ENCODE measurements at regions not wholly inside any gene's neighbourhood (a gene's known extent, or its start where the extent isn't known, plus 50 kb on each side); places are given as distances from the start of the nearest gene placed in this dataset.

DNA sequence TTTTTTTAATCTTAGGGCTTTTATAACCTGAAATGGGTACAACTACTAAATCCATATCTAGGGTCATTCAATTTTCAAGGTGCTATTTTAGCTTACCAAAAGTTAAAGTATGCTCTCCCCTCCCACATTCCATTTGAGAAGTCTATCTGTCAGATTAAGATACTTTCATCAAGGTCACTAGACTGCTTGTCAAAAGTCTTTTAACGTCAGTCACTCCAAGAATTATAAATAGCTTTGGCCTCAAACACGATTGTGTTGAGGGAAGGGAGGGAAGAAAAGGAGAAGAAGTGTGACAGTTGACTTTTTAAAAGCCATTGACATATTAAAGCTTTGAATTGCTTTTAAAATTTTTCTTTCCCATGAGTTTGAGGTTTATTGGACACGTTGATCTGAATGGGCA lies 175.8 kb downstream of the PTGER3 start:
- H3K36me3 ChIP-seq (replicated peaks): no peaks in the 10 kb centered on the region
- no peak for DNase-seq
- H3K4me3 ChIP-seq (ENCODE audit: low read depth, low read length): no peak overlapping the region
- no peak overlapping the region for H3K27ac ChIP-seq
- no peak for TF ChIP-seq CTCF (IDR thresholded peaks at IDR 0.05; ENCODE audit: low read depth, low read length, missing control alignments)
- in situ Hi-C loops (cut with HindIII; ENCODE audit: low pct_ligation_motif_present, low sequenced_read_pairs): no loop called here
- no peaks in the 10 kb centered on the region for H3K27me3 ChIP-seq (replicated peaks)

- no peak overlapping the region for H3K4me3 ChIP-seq (ENCODE audit: low read depth, low read length)
- DNase-seq: no peak
- H3K27ac ChIP-seq: no peak overlapping the region
- no peaks in the 10 kb centered on the region for H3K36me3 ChIP-seq (replicated peaks)
- no peaks in the 10 kb centered on the region for H3K27me3 ChIP-seq (replicated peaks)
- no peak for TF ChIP-seq CTCF (IDR thresholded peaks at IDR 0.05; ENCODE audit: low read depth, low read length, missing control alignments)
- in situ Hi-C loops (cut with HindIII; ENCODE audit: low pct_ligation_motif_present, low sequenced_read_pairs): no loop called here
Observed at GRCh38 chr1:70874063-70874462, 173.6 kb downstream of the PTGER3 start.

DNA sequence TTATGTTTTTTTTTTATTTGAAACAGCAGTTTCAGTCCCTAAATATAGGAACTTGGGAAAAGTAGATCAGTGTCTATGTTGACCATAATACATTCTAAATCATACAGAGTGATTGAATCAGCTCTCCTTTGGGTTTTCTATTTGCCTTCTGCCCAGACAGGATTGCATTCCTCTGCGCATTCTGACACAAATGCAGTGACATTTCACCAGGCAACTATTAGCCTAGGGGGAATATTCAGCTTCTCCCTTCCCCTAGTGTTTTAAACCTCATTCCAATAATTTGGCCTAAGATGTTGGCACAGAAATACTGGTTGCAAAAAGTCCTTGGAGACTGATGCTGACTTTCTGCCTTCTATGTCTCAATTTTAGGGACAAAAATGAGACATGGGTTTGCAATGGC lies 172.8 kb downstream of the PTGER3 start:
- Histone ChIP-seq H3K27me3 (replicated peaks) (no peaks in the 10 kb centered on the region), H3K36me3 (replicated peaks) (no peaks in the 10 kb centered on the region), H3K27ac (no peak overlapping the region), H3K4me3 (ENCODE audit: low read depth, low read length) (no peak overlapping the region)
- no peak for DNase-seq
- TF ChIP-seq CTCF (IDR thresholded peaks at IDR 0.05; ENCODE audit: low read depth, low read length, missing control alignments): no peak
- in situ Hi-C loops (cut with HindIII; ENCODE audit: low pct_ligation_motif_present, low sequenced_read_pairs): no loop called here

- H3K27me3 ChIP-seq (replicated peaks): no peaks in the 10 kb centered on the region
- H3K27ac ChIP-seq: no peak overlapping the region
- in situ Hi-C loops (cut with HindIII; ENCODE audit: low pct_ligation_motif_present, low sequenced_read_pairs): no loop called here
- no peak for TF ChIP-seq CTCF (IDR thresholded peaks at IDR 0.05; ENCODE audit: low read depth, low read length, missing control alignments)
- H3K36me3 ChIP-seq (replicated peaks): no peaks in the 10 kb centered on the region
- H3K4me3 ChIP-seq (ENCODE audit: low read depth, low read length): no peak overlapping the region
- DNase-seq: no peak
Observed at GRCh38 chr1:70877343-70877742, 170.3 kb downstream of the PTGER3 start.

DNA sequence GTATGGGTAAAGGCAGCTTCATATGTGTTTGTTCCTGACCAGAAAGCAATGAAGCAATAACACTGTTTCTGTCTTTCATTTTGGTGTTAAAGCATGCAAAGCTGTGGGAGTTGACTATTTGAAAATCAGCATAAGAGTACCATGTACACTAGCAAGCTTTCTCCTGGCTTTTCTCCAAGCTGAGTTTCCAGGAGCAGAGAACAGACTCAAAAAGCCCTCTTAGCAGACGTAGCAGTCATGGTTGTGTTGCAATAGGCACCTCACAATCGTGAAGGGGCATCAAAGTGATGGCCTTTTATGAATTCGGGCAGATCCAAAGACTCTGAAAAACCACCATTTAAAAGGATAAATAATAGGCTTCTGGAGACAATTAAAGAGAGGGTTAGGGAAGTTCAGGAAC lies 159.7 kb downstream of the PTGER3 start:
- no peak overlapping the region for H3K27ac ChIP-seq
- no peak for DNase-seq
- H3K36me3 ChIP-seq (replicated peaks): no peaks in the 10 kb centered on the region

More for the DNA sequence above, 159.7 kb downstream of the PTGER3 start:
- Histone ChIP-seq H3K27me3 (replicated peaks) (no peaks in the 10 kb centered on the region), H3K4me3 (ENCODE audit: low read depth, low read length) (no peak overlapping the region)
- no peak for TF ChIP-seq CTCF (IDR thresholded peaks at IDR 0.05; ENCODE audit: low read depth, low read length, missing control alignments)
- in situ Hi-C loops (cut with HindIII; ENCODE audit: low pct_ligation_motif_present, low sequenced_read_pairs): no loop called here
